Gastroesophageal sphincter (tissue), 2 donors: ENCODE measurements at regions not wholly inside any gene's neighbourhood (a gene's known extent, or its start where the extent isn't known, plus 50 kb on each side); places are given as distances from the start of the nearest gene placed in this dataset.

Experiments used
- POLR2A ChIP-seq, 2 donors: fragments of 450-650 bp; IDR thresholded peaks; one replicate each; pipeline ENCODE4 v1.6.1; 2017; ENCODE audit warnings: antibody characterized with exemption in 2 of 2, mild to moderate bottlenecking in 2 of 2, moderate library complexity in 1 of 2
- POLR2AphosphoS5 ChIP-seq: sonication (generic); formaldehyde crosslinking; IDR thresholded peaks from one replicate; pipeline ENCODE4 v1.6.1; 2017; ENCODE audit warnings: antibody characterized with exemption

- TF ChIP-seq POLR2A (IDR thresholded peaks at IDR 0.05) (no peak), POLR2AphosphoS5 (no peak)
Observed at GRCh38 chr5:110239786-110240185, 486.7 kb downstream of the TMEM232 start.
